ENCODE measurements at regions not wholly inside any gene's neighbourhood (a gene's known extent, or its start where the extent isn't known, plus 50 kb on each side); places are given as distances from the start of the nearest gene placed in this dataset.
A peak's percentile ranks its signal among the peaks of the same experiment; 100 is the strongest.

DNA sequence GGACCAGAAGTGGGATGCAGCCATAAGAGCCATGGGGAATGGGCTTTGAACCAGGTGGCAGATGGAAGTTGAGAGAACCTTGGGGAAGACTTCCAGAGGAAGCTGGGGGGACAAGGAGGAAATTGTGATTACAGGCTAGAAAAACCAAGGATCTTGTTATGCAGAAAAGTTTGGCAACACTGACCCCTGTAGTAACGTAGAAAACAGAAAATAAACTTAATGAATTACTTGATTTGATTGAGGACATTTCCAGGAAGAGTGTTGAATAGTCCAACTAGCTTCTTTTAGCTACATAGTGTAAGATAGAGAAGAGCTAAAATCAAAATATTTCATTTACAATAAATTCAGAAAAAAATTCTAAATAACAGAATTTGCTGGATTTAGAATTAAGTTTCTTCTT is 91.9 kb upstream of the GPC1 start:
- no peak for TF ChIP-seq EP300 (IDR thresholded peaks at IDR 0.05)
- no peak for TF ChIP-seq POLR2A (IDR thresholded peaks at IDR 0.05)
- TF ChIP-seq, protein P1, sequence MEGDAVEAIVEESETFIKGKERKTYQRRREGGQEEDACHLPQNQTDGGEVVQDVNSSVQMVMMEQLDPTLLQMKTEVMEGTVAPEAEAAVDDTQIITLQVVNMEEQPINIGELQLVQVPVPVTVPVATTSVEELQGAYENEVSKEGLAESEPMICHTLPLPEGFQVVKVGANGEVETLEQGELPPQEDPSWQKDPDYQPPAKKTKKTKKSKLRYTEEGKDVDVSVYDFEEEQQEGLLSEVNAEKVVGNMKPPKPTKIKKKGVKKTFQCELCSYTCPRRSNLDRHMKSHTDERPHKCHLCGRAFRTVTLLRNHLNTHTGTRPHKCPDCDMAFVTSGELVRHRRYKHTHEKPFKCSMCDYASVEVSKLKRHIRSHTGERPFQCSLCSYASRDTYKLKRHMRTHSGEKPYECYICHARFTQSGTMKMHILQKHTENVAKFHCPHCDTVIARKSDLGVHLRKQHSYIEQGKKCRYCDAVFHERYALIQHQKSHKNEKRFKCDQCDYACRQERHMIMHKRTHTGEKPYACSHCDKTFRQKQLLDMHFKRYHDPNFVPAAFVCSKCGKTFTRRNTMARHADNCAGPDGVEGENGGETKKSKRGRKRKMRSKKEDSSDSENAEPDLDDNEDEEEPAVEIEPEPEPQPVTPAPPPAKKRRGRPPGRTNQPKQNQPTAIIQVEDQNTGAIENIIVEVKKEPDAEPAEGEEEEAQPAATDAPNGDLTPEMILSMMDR (IDR thresholded peaks at IDR 0.05): no peak
- 28 to 37% (median 35%) methylated on average over 1 of the region's 1 CpG for WGBS, 3 donors
- DNase-seq: no peak
- Histone ChIP-seq H3K9me3 (no peaks in the 10 kb centered on the region), H3K27me3 (no peaks in the 10 kb centered on the region), H3K4me3 (no peak overlapping the region), H3K36me3 (no peaks in the 10 kb centered on the region), H3K4me1 (ENCODE audit: insufficient read depth) (no peaks in the 10 kb centered on the region), H3K27ac (no peak overlapping the region)
- intact Hi-C loops (cut with DNase I): loop anchor here in 1 of 4 donors (10.0 kb wide), 1 partner anchor 109 kb away; no protein-coding TSS in a partner anchor

- H3K4me1 ChIP-seq (ENCODE audit: insufficient read depth): no peaks in the 10 kb centered on the region
- H3K36me3 ChIP-seq: no peaks in the 10 kb centered on the region
- no peaks in the 10 kb centered on the region for H3K27me3 ChIP-seq
- intact Hi-C loops (cut with DNase I): loop anchor here in 1 of 4 donors (10.0 kb wide), 1 partner anchor 110 kb away; no protein-coding TSS in a partner anchor
- no peak overlapping the region for H3K4me3 ChIP-seq
- H3K9me3 ChIP-seq: no peaks in the 10 kb centered on the region
- DNase-seq: no peak
- no peak overlapping the region for H3K27ac ChIP-seq
- TF ChIP-seq, protein P1 (IDR thresholded peaks at IDR 0.05): no peak
- TF ChIP-seq EP300 (IDR thresholded peaks at IDR 0.05) (no peak), POLR2A (IDR thresholded peaks at IDR 0.05) (no peak)
- 79 to 84% (median 81%) methylated on average over 4 of the region's 4 CpGs for WGBS, 3 donors
These were observed 90.6 kb upstream of the GPC1 start for GRCh38 chr2:240344904-240345303.

DNA sequence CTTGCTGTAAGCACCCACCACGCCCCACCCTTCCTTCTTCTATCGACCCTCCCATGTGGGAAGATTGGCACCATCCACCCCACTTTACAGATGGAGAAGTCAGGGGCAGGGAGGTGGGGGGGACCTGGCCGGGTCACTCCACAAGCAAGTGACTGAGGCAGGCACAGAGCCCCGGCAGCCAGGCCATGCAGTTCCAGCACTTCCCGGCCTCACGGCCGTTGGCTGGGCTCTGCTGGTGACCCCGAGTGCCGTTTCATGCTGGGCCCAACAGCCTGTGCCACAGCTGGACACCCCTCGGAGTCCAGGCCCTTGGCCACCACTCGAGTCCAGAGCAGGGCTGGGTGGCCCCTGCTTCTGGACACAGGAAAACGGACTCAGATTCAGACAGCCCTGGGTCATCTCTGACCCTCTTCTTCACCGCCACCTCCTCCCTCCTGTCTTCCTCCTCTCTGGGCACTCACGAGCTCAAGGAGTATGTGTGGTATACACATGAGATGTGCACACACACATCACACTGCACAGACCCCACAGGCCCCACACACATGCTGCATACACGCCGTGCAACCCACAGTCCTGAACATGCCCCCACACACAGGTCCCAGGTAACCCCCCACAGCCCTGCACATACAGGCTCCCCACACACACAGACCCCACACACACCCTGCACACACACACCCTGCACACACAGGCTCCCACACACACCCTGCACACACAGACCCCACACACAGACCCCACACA is 89.3 kb upstream of the GPC1 start:
- WGBS, 3 donors: 92 to 93% (median 92%) methylated on average over 16 of the region's 16 CpGs
- Histone ChIP-seq H3K4me3 (no peak overlapping the region), H3K27ac (no peak overlapping the region), H3K9me3 (no peaks in the 10 kb centered on the region), H3K4me1 (ENCODE audit: insufficient read depth) (no peaks in the 10 kb centered on the region), H3K27me3 (no peaks in the 10 kb centered on the region), H3K36me3 (no peaks in the 10 kb centered on the region)
- TF ChIP-seq POLR2A (IDR thresholded peaks at IDR 0.05) (no peak), EP300 (IDR thresholded peaks at IDR 0.05) (no peak)
- TF ChIP-seq, protein P1 (IDR thresholded peaks at IDR 0.05): no peak
- peak in 1 of 5 donors; percentile 23 for DNase-seq
- intact Hi-C loops (cut with DNase I): loop anchor here in 1 of 4 donors (10.0 kb wide), 1 partner anchor 111 kb away; no protein-coding TSS in a partner anchor

DNA sequence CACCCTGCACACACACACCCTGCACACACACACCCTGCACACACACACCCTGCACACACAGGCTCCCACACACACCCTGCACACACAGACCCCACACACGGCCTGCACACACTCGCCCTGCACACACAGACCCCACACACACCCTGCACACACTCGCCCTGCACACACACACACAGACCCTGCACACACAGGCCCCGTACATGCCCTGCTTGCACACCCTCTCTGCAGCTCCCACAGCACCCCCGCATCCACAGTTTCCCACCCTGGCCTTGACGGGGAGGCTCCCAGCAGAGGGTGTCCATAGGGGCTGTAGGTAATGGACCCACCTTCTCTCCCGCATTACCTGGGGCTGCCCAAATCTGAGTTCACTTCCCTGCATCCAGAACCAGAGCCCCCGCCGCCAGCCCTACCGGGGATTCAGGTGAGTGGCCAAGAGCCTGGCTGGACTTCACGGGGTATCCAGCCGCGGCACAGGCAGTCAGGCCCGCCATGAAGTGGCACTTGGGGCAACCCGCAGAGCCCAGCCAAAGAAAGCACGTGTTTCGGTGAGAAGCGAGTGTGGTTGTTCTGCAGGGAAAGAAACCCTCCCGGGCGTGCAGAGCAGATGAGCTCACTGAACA is 88.6 kb upstream of the GPC1 start:
- no peaks in the 10 kb centered on the region for H3K9me3 ChIP-seq
- H3K4me1 ChIP-seq (ENCODE audit: insufficient read depth): no peaks in the 10 kb centered on the region
- peak in 1 of 5 donors; percentile 20 for DNase-seq
- intact Hi-C loops (cut with DNase I): loop anchor here in 1 of 4 donors (10.0 kb wide), 1 partner anchor 112 kb away; no protein-coding TSS in a partner anchor
- TF ChIP-seq EP300 (IDR thresholded peaks at IDR 0.05) (no peak), POLR2A (IDR thresholded peaks at IDR 0.05) (no peak)
- TF ChIP-seq, protein P1 (IDR thresholded peaks at IDR 0.05): no peak
- H3K27me3 ChIP-seq: no peaks in the 10 kb centered on the region
- no peak overlapping the region for H3K4me3 ChIP-seq
- H3K36me3 ChIP-seq: no peaks in the 10 kb centered on the region
- 84 to 89% (median 88%) methylated on average over 20 of the region's 20 CpGs for WGBS, 3 donors
- H3K27ac ChIP-seq: no peak overlapping the region
